Nephron progenitor cell (in vitro differentiated cells): ENCODE measurements at regions not wholly inside any gene's neighbourhood (a gene's known extent, or its start where the extent isn't known, plus 50 kb on each side); places are given as distances from the start of the nearest gene placed in this dataset.

Experiments
- DNase-seq: peaks from one replicate; pipeline ENCODE4 v3.0.0; 2021
- H3K27ac Mint-ChIP-seq: 2 replicates; pipeline ENCODE4 v1.8.0; 2021; ENCODE audit warnings: mild to moderate bottlenecking, moderate library complexity, mixed read lengths
- H3K27me3 Mint-ChIP-seq: 2 replicates; pipeline ENCODE4 v1.8.0; 2021; ENCODE audit warnings: mild to moderate bottlenecking, low read depth, mixed read lengths; ENCODE audit not compliant: poor library complexity
- H3K36me3 Mint-ChIP-seq: 2 replicates; pipeline ENCODE4 v1.8.0; 2021; ENCODE audit warnings: low read depth, mixed read lengths
- H3K4me1 Mint-ChIP-seq: 2 replicates; pipeline ENCODE4 v1.8.0; 2021; ENCODE audit warnings: mixed read lengths
- H3K4me3 Mint-ChIP-seq: 2 replicates; pipeline ENCODE4 v1.8.0; 2021; ENCODE audit warnings: mild to moderate bottlenecking, moderate library complexity, mixed read lengths
- H3K9me3 Mint-ChIP-seq: 2 replicates; pipeline ENCODE4 v1.8.0; 2021; ENCODE audit warnings: mild to moderate bottlenecking, moderate library complexity, mixed read lengths
- CTCF ChIP-seq: fragments of 200-600 bp; sonication (generic); IDR thresholded peaks from 2 replicates; pipeline ENCODE4 v1.5.0; 2021; ENCODE audit warnings: antibody characterized with exemption

- no peak for DNase-seq
- no peaks in the 10 kb centered on the region for H3K4me1 Mint-ChIP-seq
- no peaks in the 10 kb centered on the region for H3K9me3 Mint-ChIP-seq
- no peak for TF ChIP-seq CTCF
- H3K27ac Mint-ChIP-seq: no peak overlapping the region
- H3K4me3 Mint-ChIP-seq: no peak overlapping the region
- no peaks in the 10 kb centered on the region for H3K36me3 Mint-ChIP-seq
- peaks cover 4% of the 10 kb centered on the region for H3K27me3 Mint-ChIP-seq
Observed at GRCh38 chr5:161036296-161036695, 184.3 kb upstream of the ATP10B start.

- Mint-ChIP-seq H3K9me3 (no peaks in the 10 kb centered on the region), H3K36me3 (no peaks in the 10 kb centered on the region), H3K27ac (no peak overlapping the region), H3K27me3 (peaks cover 4% of the 10 kb centered on the region), H3K4me1 (no peaks in the 10 kb centered on the region), H3K4me3 (no peak overlapping the region)
- TF ChIP-seq CTCF: no peak
- no peak for DNase-seq
Observed at GRCh38 chr5:161034451-161034850, 182.4 kb upstream of the ATP10B start.

- Mint-ChIP-seq H3K36me3 (no peaks in the 10 kb centered on the region), H3K27ac (no peak overlapping the region), H3K27me3 (peaks cover 4% of the 10 kb centered on the region), H3K4me1 (no peaks in the 10 kb centered on the region), H3K9me3 (no peaks in the 10 kb centered on the region), H3K4me3 (no peak overlapping the region)
- DNase-seq: no peak
- no peak for TF ChIP-seq CTCF
Observed at GRCh38 chr5:161030229-161030628, 178.2 kb upstream of the ATP10B start.

- Mint-ChIP-seq H3K4me1 (no peaks in the 10 kb centered on the region), H3K4me3 (no peak overlapping the region), H3K27ac (no peak overlapping the region), H3K36me3 (no peaks in the 10 kb centered on the region), H3K27me3 (peaks cover 2% of the 10 kb centered on the region), H3K9me3 (no peaks in the 10 kb centered on the region)
- no peak for DNase-seq
- no peak for TF ChIP-seq CTCF
Observed at GRCh38 chr5:161027763-161028162, 175.8 kb upstream of the ATP10B start.

- no peak for DNase-seq
- H3K27me3 Mint-ChIP-seq: peaks cover 4% of the 10 kb centered on the region
- no peaks in the 10 kb centered on the region for H3K36me3 Mint-ChIP-seq
Observed at GRCh38 chr5:161023551-161023950, 171.5 kb upstream of the ATP10B start.

More at GRCh38 chr5:161023551-161023950, 171.5 kb upstream of the ATP10B start:
- no peak overlapping the region for H3K27ac Mint-ChIP-seq
- no peaks in the 10 kb centered on the region for H3K4me1 Mint-ChIP-seq
- H3K4me3 Mint-ChIP-seq: no peak overlapping the region
- H3K9me3 Mint-ChIP-seq: no peaks in the 10 kb centered on the region
- no peak for TF ChIP-seq CTCF
